ENCODE measurements at regions not wholly inside any gene's neighbourhood (a gene's known extent, or its start where the extent isn't known, plus 50 kb on each side); places are given as distances from the start of the nearest gene placed in this dataset.

- DNase-seq = no peak
- no peaks in the 10 kb centered on the region for H3K36me3 ChIP-seq (replicated peaks; ENCODE audit: insufficient read depth, low read length)
- H3K27me3 ChIP-seq (replicated peaks; ENCODE audit: insufficient read depth, low read length) = peaks cover 56% of the 10 kb centered on the region
- H3K9me2 ChIP-seq (replicated peaks; ENCODE audit: insufficient read depth, low read length) = no peaks in the 10 kb centered on the region
- TF ChIP-seq EZH2phosphoT487 (IDR thresholded peaks at IDR 0.05; ENCODE audit: low read length) = no peak
- H3K9ac ChIP-seq (ENCODE audit: low read length) = no peak overlapping the region
- H2AFZ ChIP-seq (ENCODE audit: low read length) = no peak overlapping the region
- no peaks in the 10 kb centered on the region for H3F3A ChIP-seq (ENCODE audit: insufficient read depth, low read length)
- no peak overlapping the region for H3K27ac ChIP-seq (ENCODE audit: low read length)
- no peak overlapping the region for H3K4me3 ChIP-seq (ENCODE audit: low read length)
- H3K9me3 ChIP-seq (replicated peaks; ENCODE audit: insufficient read depth, low read length) = no peaks in the 10 kb centered on the region
- no peaks in the 10 kb centered on the region for H3K4me1 ChIP-seq (ENCODE audit: low read length)
- H3K4me2 ChIP-seq (ENCODE audit: low read depth, low read length) = no peak overlapping the region
- no peaks in the 10 kb centered on the region for H4K20me1 ChIP-seq (ENCODE audit: insufficient read depth, low read length)
- H3K79me2 ChIP-seq (ENCODE audit: low read length) = no peaks in the 10 kb centered on the region
Observed at GRCh38 chr22:49233507-49234100, 594.1 kb downstream of the BRD1 start.

- Histone ChIP-seq H3K4me3 (ENCODE audit: low read length) (no peak overlapping the region), H3K4me2 (ENCODE audit: low read depth, low read length) (no peak overlapping the region), H3K27me3 (replicated peaks; ENCODE audit: insufficient read depth, low read length) (peaks cover 58% of the 10 kb centered on the region), H2AFZ (ENCODE audit: low read length) (no peak overlapping the region), H3K9me2 (replicated peaks; ENCODE audit: insufficient read depth, low read length) (no peaks in the 10 kb centered on the region), H3K9ac (ENCODE audit: low read length) (no peak overlapping the region), H3K79me2 (ENCODE audit: low read length) (no peaks in the 10 kb centered on the region), H3K27ac (ENCODE audit: low read length) (no peak overlapping the region), H3K36me3 (replicated peaks; ENCODE audit: insufficient read depth, low read length) (no peaks in the 10 kb centered on the region), H3K4me1 (ENCODE audit: low read length) (no peaks in the 10 kb centered on the region), H3F3A (ENCODE audit: insufficient read depth, low read length) (no peaks in the 10 kb centered on the region), H3K9me3 (replicated peaks; ENCODE audit: insufficient read depth, low read length) (no peaks in the 10 kb centered on the region), H4K20me1 (ENCODE audit: insufficient read depth, low read length) (no peaks in the 10 kb centered on the region)
- no peak for DNase-seq
- no peak for TF ChIP-seq EZH2phosphoT487 (IDR thresholded peaks at IDR 0.05; ENCODE audit: low read length)
- TF ChIP-seq CTCF (IDR thresholded peaks at IDR 0.05; ENCODE audit: low read length) = no peak
Observed at GRCh38 chr22:49232319-49233067, 595.2 kb downstream of the BRD1 start.

GRCh38 chr22:49230194-49230577, 597.5 kb downstream of the BRD1 start:
- Histone ChIP-seq H3K4me2 (ENCODE audit: low read depth, low read length) (no peak overlapping the region), H3K9me3 (replicated peaks; ENCODE audit: insufficient read depth, low read length) (no peaks in the 10 kb centered on the region)

More at GRCh38 chr22:49230194-49230577, 597.5 kb downstream of the BRD1 start:
- no peak overlapping the region for H3K27ac ChIP-seq (ENCODE audit: low read length)
- H3K9ac ChIP-seq (ENCODE audit: low read length) = no peak overlapping the region
- H4K20me1 ChIP-seq (ENCODE audit: insufficient read depth, low read length) = no peaks in the 10 kb centered on the region
- no peak for DNase-seq
- peaks cover 66% of the 10 kb centered on the region for H3K27me3 ChIP-seq (replicated peaks; ENCODE audit: insufficient read depth, low read length)
- TF ChIP-seq EZH2 (optimal IDR thresholded peaks at IDR 0.05; ENCODE audit: low read depth, low read length) = no peak
- TF ChIP-seq EZH2phosphoT487 (IDR thresholded peaks at IDR 0.05; ENCODE audit: low read length) = no peak
- no peak for TF ChIP-seq CTCF (IDR thresholded peaks at IDR 0.05; ENCODE audit: low read length)
- no peaks in the 10 kb centered on the region for H3F3A ChIP-seq (ENCODE audit: insufficient read depth, low read length)
- no peaks in the 10 kb centered on the region for H3K9me2 ChIP-seq (replicated peaks; ENCODE audit: insufficient read depth, low read length)
- no peaks in the 10 kb centered on the region for H3K36me3 ChIP-seq (replicated peaks; ENCODE audit: insufficient read depth, low read length)
- no peak overlapping the region for H2AFZ ChIP-seq (ENCODE audit: low read length)
- H3K4me1 ChIP-seq (ENCODE audit: low read length) = no peaks in the 10 kb centered on the region
- H3K79me2 ChIP-seq (ENCODE audit: low read length) = no peaks in the 10 kb centered on the region
- H3K4me3 ChIP-seq (ENCODE audit: low read length) = no peak overlapping the region

Measured in MM.1S (cell line).